Neural cell (in vitro differentiated cells): ENCODE measurements at regions not wholly inside any gene's neighbourhood (a gene's known extent, or its start where the extent isn't known, plus 50 kb on each side); places are given as distances from the start of the nearest gene placed in this dataset.

Experiments
- H2AFZ ChIP-seq: fragments of 200-600, 300-800 bp; sonication (generic), shearing (Covaris generic); 2 replicates; pipeline ENCODE4 v1.6.0; 2014; ENCODE audit warnings: low read depth, mild to moderate bottlenecking, antibody characterized with exemption, low read length, moderate library complexity
- H3F3A ChIP-seq: fragments of 200-600 bp; shearing (Covaris generic); 2 replicates; pipeline ENCODE4 v1.6.1; 2016; ENCODE audit warnings: mild to moderate bottlenecking, moderate library complexity, mixed read lengths, antibody characterized with exemption, low read length; ENCODE audit not compliant: insufficient read depth, poor library complexity, severe bottlenecking
- H3K27ac ChIP-seq: fragments of 200-600, 300-800 bp; sonication (generic), shearing (Covaris generic); 2 replicates; pipeline ENCODE4 v1.5.1; 2014; ENCODE audit warnings: mild to moderate bottlenecking, low read length, moderate library complexity
- H3K27me3 ChIP-seq: fragments of 300-800, 200-600 bp; sonication (generic), shearing (Covaris generic); 2 replicates; pipeline ENCODE4 v1.6.0; 2014; ENCODE audit warnings: mild to moderate bottlenecking, low read depth, low read length, moderate library complexity; ENCODE audit not compliant: insufficient read depth
- H3K36me3 ChIP-seq: fragments of 300-800, 200-600 bp; sonication (generic), shearing (Covaris generic); 2 replicates; pipeline ENCODE4 v1.5.1; 2014; ENCODE audit warnings: mild to moderate bottlenecking, antibody characterized with exemption, low read length, moderate library complexity; ENCODE audit not compliant: insufficient read depth
- H3K4me2 ChIP-seq: fragments of 300-800, 200-600 bp; sonication (generic), shearing (Covaris generic); 2 replicates; pipeline ENCODE4 v1.6.0; 2014; ENCODE audit warnings: mild to moderate bottlenecking, low read length
- H3K4me3 ChIP-seq: fragments of 300-800, 200-600 bp; sonication (generic), shearing (Covaris generic); 2 replicates; pipeline ENCODE4 v1.5.1; 2014; ENCODE audit warnings: mild to moderate bottlenecking, low read length, moderate library complexity
- H3K79me2 ChIP-seq: fragments of 200-600 bp; shearing (Covaris generic); replicated peaks from 2 replicates; pipeline ENCODE4 v1.6.0; 2014; ENCODE audit warnings: mild to moderate bottlenecking, low read length, moderate library complexity; ENCODE audit not compliant: insufficient read depth
- H3K9ac ChIP-seq: fragments of 300-800, 200-600 bp; sonication (generic), shearing (Covaris generic); 2 replicates; pipeline ENCODE4 v1.6.1; 2016; ENCODE audit warnings: mild to moderate bottlenecking, low read length, mixed read lengths
- H3K9me2 ChIP-seq: fragments of 200-600 bp; shearing (Covaris generic); 2 replicates; pipeline ENCODE4 v1.6.1; 2016; ENCODE audit warnings: mild to moderate bottlenecking, low read length, mixed read lengths; ENCODE audit not compliant: insufficient read depth
- H3K9me3 ChIP-seq: fragments of 200-600, 300-800 bp; sonication (generic), shearing (Covaris generic); 2 replicates; pipeline ENCODE4 v1.6.1; 2016; ENCODE audit warnings: mild to moderate bottlenecking, mixed run types, low read length, moderate library complexity, mixed read lengths
- H4K20me1 ChIP-seq: fragments of 200-600 bp; shearing (Covaris generic); 2 replicates; pipeline ENCODE4 v1.6.1; 2016; ENCODE audit warnings: mild to moderate bottlenecking, mixed run types; ENCODE audit not compliant: insufficient read depth
- CTCF ChIP-seq: fragments of 450-650 bp; IDR thresholded peaks from 2 replicates; pipeline ENCODE4 v1.5.1; 2014; ENCODE audit warnings: antibody characterized with exemption, mild to moderate bottlenecking, moderate library complexity; ENCODE audit not compliant: poor library complexity, severe bottlenecking
- EP300 ChIP-seq: fragments of 450-650 bp; conservative IDR thresholded peaks from 2 replicates; pipeline ENCODE4 v1.6.1; 2014; ENCODE audit warnings: antibody characterized with exemption, mild to moderate bottlenecking, moderate library complexity; ENCODE audit not compliant: poor library complexity, severe bottlenecking
- EZH2 ChIP-seq: fragments of 200-600, 300-800 bp; shearing (Covaris generic), sonication (generic); IDR thresholded peaks from 2 replicates; pipeline ENCODE4 v1.6.1; 2014; ENCODE audit warnings: antibody characterized with exemption, low read length, borderline replicate concordance, mild to moderate bottlenecking; ENCODE audit not compliant: insufficient read depth, poor library complexity, severe bottlenecking
- MXI1 ChIP-seq: fragments of 450-650 bp; conservative IDR thresholded peaks from 2 replicates; pipeline ENCODE4 v1.6.1; 2014; ENCODE audit warnings: antibody characterized with exemption, mild to moderate bottlenecking; ENCODE audit not compliant: poor library complexity, severe bottlenecking
- POLR2AphosphoS5 ChIP-seq: IDR thresholded peaks from 2 replicates; pipeline ENCODE4 v1.6.1; 2012
- RAD21 ChIP-seq: fragments of 450-650 bp; conservative IDR thresholded peaks from 2 replicates; pipeline ENCODE4 v1.6.1; 2014; ENCODE audit warnings: antibody characterized with exemption, mild to moderate bottlenecking, moderate library complexity
- REST ChIP-seq: IDR thresholded peaks from 2 replicates; pipeline ENCODE4 v1.6.1; 2012; ENCODE audit warnings: borderline replicate concordance
- SMC3 ChIP-seq: fragments of 450-650 bp; conservative IDR thresholded peaks from 2 replicates; pipeline ENCODE4 v1.6.1; 2014; ENCODE audit warnings: antibody characterized with exemption, mild to moderate bottlenecking, moderate library complexity; ENCODE audit not compliant: poor library complexity
- TAF1 ChIP-seq: IDR thresholded peaks from 2 replicates; pipeline ENCODE4 v1.6.1; 2012; ENCODE audit warnings: low read depth

- Histone ChIP-seq H3K9me3 (no peaks in the 10 kb centered on the region), H3K4me2 (no peak overlapping the region), H3K9ac (no peak overlapping the region), H2AFZ (no peak overlapping the region), H3F3A (no peaks in the 10 kb centered on the region), H4K20me1 (no peaks in the 10 kb centered on the region), H3K27ac (no peak overlapping the region), H3K9me2 (no peaks in the 10 kb centered on the region), H3K4me3 (no peak overlapping the region), H3K36me3 (no peaks in the 10 kb centered on the region), H3K79me2 (no peaks in the 10 kb centered on the region), H3K27me3 (no peaks in the 10 kb centered on the region)
- TF ChIP-seq CTCF (no peak), RAD21 (no peak)
Observed at GRCh38 chr21:35643176-35643575, 417.1 kb downstream of the SETD4 start.

GRCh38 chr21:35641271-35642016 is 418.9 kb downstream of the SETD4 start:
- Histone ChIP-seq H3K27ac (no peak overlapping the region), H3K9ac (no peak overlapping the region), H3K9me2 (no peaks in the 10 kb centered on the region), H3K27me3 (no peaks in the 10 kb centered on the region), H4K20me1 (no peaks in the 10 kb centered on the region), H3F3A (no peaks in the 10 kb centered on the region), H3K79me2 (no peaks in the 10 kb centered on the region), H3K4me3 (no peak overlapping the region), H3K9me3 (no peaks in the 10 kb centered on the region), H3K4me2 (no peak overlapping the region), H3K36me3 (no peaks in the 10 kb centered on the region), H2AFZ (no peak overlapping the region)
- TF ChIP-seq SMC3 (no peak), EP300 (no peak), POLR2AphosphoS5 (no peak), MXI1 (no peak), TAF1 (no peak), RAD21 (no peak), REST (no peak), EZH2 (no peak), CTCF (no peak)
